IMR-90 (cell line): ENCODE measurements at regions not wholly inside any gene's neighbourhood (a gene's known extent, or its start where the extent isn't known, plus 50 kb on each side); places are given as distances from the start of the nearest gene placed in this dataset.

Source experiments
- ATAC-seq: fragments of 200-7000 bp; cut with Tn5 transposase; 2 replicates; pipeline ENCODE4 v1.9.1; 2020; ENCODE audit warnings: low read depth, mild to moderate bottlenecking, moderate library complexity
- BruUV-seq: library from RNA; stranded (reverse); fragments of 400-500 nt; replicated peaks from 2 replicates; lab custom pipeline; 2021; lab: Mats Ljungman, UMichigan
- CTCF ChIA-PET: fragments of 300-600 bp; formaldehyde crosslinking; extraction: SDS; loops from one replicate; lab custom pipeline; 2021; ENCODE audit warnings: antibody characterized with exemption; lab: Yijun Ruan, JAX
- POLR2A ChIA-PET: fragments of 300-600 bp; sonication (Branson Sonifier 250); formaldehyde crosslinking; loops from one replicate; lab custom pipeline; 2022; ENCODE audit warnings: antibody characterized with exemption; ENCODE audit not compliant: unreplicated experiment; lab: Charles Lee
- DNase-seq: peaks from one replicate; pipeline ENCODE4 v3.0.0; 2013
- H2AFZ ChIP-seq: replicated peaks from 2 replicates; pipeline ENCODE3; 2013; ENCODE audit warnings: low read length, mild to moderate bottlenecking; ENCODE audit not compliant: poor library complexity
- H2AK5ac ChIP-seq: 2 replicates; pipeline ENCODE4 v1.6.1; 2013; ENCODE audit warnings: low read depth, low read length, inconsistent platforms
- H2AK9ac ChIP-seq: replicated peaks from 2 replicates; pipeline ENCODE3; 2013; ENCODE audit warnings: mild to moderate bottlenecking, low read depth, low read length, moderate library complexity; ENCODE audit not compliant: poor library complexity
- H2BK120ac ChIP-seq: 2 replicates; pipeline ENCODE4 v1.6.1; 2013; ENCODE audit warnings: low read depth, low read length, inconsistent platforms
- H2BK15ac ChIP-seq: 3 replicates; pipeline ENCODE4 v1.6.1; 2013; ENCODE audit warnings: low read depth, low read length, inconsistent platforms
- H2BK20ac ChIP-seq: 2 replicates; pipeline ENCODE4 v1.6.1; 2013; ENCODE audit warnings: low read depth, mild to moderate bottlenecking, inconsistent platforms, low read length, moderate library complexity
- H2BK5ac ChIP-seq: 2 replicates; pipeline ENCODE4 v1.6.1; 2013; ENCODE audit warnings: mild to moderate bottlenecking, low read depth, low read length, inconsistent platforms; ENCODE audit not compliant: poor library complexity, severe bottlenecking
- H3K14ac ChIP-seq: replicated peaks from 2 replicates; pipeline ENCODE4 v1.6.1; 2013; ENCODE audit warnings: low read depth, low read length, inconsistent platforms
- H3K18ac ChIP-seq: 2 replicates; pipeline ENCODE4 v1.6.1; 2013; ENCODE audit warnings: low read depth, low read length, control low read depth
- H3K23ac ChIP-seq: 2 replicates; pipeline ENCODE4 v1.6.1; 2013; ENCODE audit warnings: low read depth, low read length, inconsistent platforms
- H3K27ac ChIP-seq: 2 replicates; pipeline ENCODE4 v1.5.1; 2013; ENCODE audit warnings: mild to moderate bottlenecking, control low read depth, low read length; ENCODE audit not compliant: insufficient read depth
- H3K27me3 ChIP-seq: 2 replicates; pipeline ENCODE4 v1.6.1; 2013; ENCODE audit warnings: low read length; ENCODE audit not compliant: control insufficient read depth, insufficient read depth
- H3K36me3 ChIP-seq: 2 replicates; pipeline ENCODE4 v1.6.1; 2013; ENCODE audit warnings: low read length, mixed read lengths; ENCODE audit not compliant: control insufficient read depth, insufficient read depth
- H3K4ac ChIP-seq: 2 replicates; pipeline ENCODE4 v1.6.1; 2013; ENCODE audit warnings: low read depth, low read length, inconsistent platforms
- H3K4me1 ChIP-seq: 2 replicates; pipeline ENCODE4 v1.6.1; 2013; ENCODE audit warnings: low read length, mixed read lengths; ENCODE audit not compliant: control insufficient read depth, insufficient read depth
- H3K4me2 ChIP-seq: 2 replicates; pipeline ENCODE4 v1.6.1; 2013; ENCODE audit warnings: low read depth, mild to moderate bottlenecking, control low read depth, low read length, moderate library complexity
- H3K4me3 ChIP-seq: 2 replicates; pipeline ENCODE4 v1.5.1; 2013; ENCODE audit warnings: low read depth, mild to moderate bottlenecking, control low read depth, low read length, moderate library complexity; ENCODE audit not compliant: insufficient read depth
- H3K56ac ChIP-seq: 2 replicates; pipeline ENCODE4 v1.6.1; 2013; ENCODE audit warnings: low read length, inconsistent platforms; ENCODE audit not compliant: insufficient read depth; ENCODE audit errors: extremely low read depth
- H3K79me1 ChIP-seq, 2 experiments: 2 replicates each; pipeline ENCODE4 v1.6.1; 2013; ENCODE audit warnings: low read length in 2 of 2, inconsistent platforms in 1 of 2, low read depth in 1 of 2
- H3K9ac ChIP-seq: 2 replicates; pipeline ENCODE4 v1.6.1; 2013; ENCODE audit warnings: low read depth, low read length, control low read depth
- H3K9me1 ChIP-seq: 2 replicates; pipeline ENCODE4 v1.6.1; 2013; ENCODE audit warnings: low read length, inconsistent platforms; ENCODE audit not compliant: insufficient read depth
- H3K9me3 ChIP-seq: 2 replicates; pipeline ENCODE4 v1.6.1; 2013; ENCODE audit warnings: low read length; ENCODE audit not compliant: control insufficient read depth, insufficient read depth
- H4K20me1 ChIP-seq: 2 replicates; pipeline ENCODE4 v1.6.1; 2013; ENCODE audit warnings: low read length, inconsistent platforms; ENCODE audit not compliant: insufficient read depth
- H4K5ac ChIP-seq: 2 replicates; pipeline ENCODE4 v1.6.1; 2013; ENCODE audit warnings: mild to moderate bottlenecking, low read depth, low read length, control low read depth
- H4K8ac ChIP-seq, 2 experiments: 2 replicates each; pipeline ENCODE4 v1.6.1; 2013; ENCODE audit warnings: low read depth in 2 of 2, low read length in 2 of 2, control low read depth in 1 of 2, inconsistent platforms in 1 of 2
- H4K91ac ChIP-seq: 2 replicates; pipeline ENCODE4 v1.6.1; 2013; ENCODE audit warnings: low read depth, low read length, inconsistent platforms; ENCODE audit not compliant: insufficient read depth
- BHLHE40 ChIP-seq: fragments of 150-350 bp; IDR thresholded peaks from 2 replicates; pipeline ENCODE4 v1.6.1; 2016; ENCODE audit warnings: mild to moderate bottlenecking, low read depth, low read length
- CEBPB ChIP-seq: IDR thresholded peaks from 2 replicates; pipeline ENCODE4 v1.6.1; 2012; ENCODE audit warnings: low read depth, low read length, improper control_type of control experiment
- CHD1 ChIP-seq: IDR thresholded peaks from 2 replicates; pipeline ENCODE4 v1.6.1; 2012; ENCODE audit warnings: low read depth, low read length, improper control_type of control experiment
- FOS ChIP-seq: fragments of 150-350 bp; IDR thresholded peaks from 2 replicates; pipeline ENCODE4 v1.6.1; 2016; ENCODE audit warnings: low read depth, low read length
- MAFK ChIP-seq: IDR thresholded peaks from 2 replicates; pipeline ENCODE4 v1.6.1; 2012; ENCODE audit warnings: low read depth, low read length, improper control_type of control experiment
- MAZ ChIP-seq: IDR thresholded peaks from 2 replicates; pipeline ENCODE4 v1.6.1; 2012; ENCODE audit warnings: low read depth, mild to moderate bottlenecking, low read length, improper control_type of control experiment, moderate library complexity, borderline replicate concordance
- NFE2L2 ChIP-seq: fragments of 150-350 bp; IDR thresholded peaks from 2 replicates; pipeline ENCODE4 v1.6.1; 2016; ENCODE audit warnings: low read depth, mild to moderate bottlenecking, low read length
- POLR2A ChIP-seq: IDR thresholded peaks from 2 replicates; pipeline ENCODE4 v1.6.1; 2012; ENCODE audit warnings: mild to moderate bottlenecking, low read depth, low read length
- RAD21 ChIP-seq: IDR thresholded peaks from 2 replicates; pipeline ENCODE4 v1.6.1; 2012; ENCODE audit warnings: low read length, improper control_type of control experiment
- RCOR1 ChIP-seq: IDR thresholded peaks from 2 replicates; pipeline ENCODE4 v1.6.1; 2012; ENCODE audit warnings: mild to moderate bottlenecking, low read length, improper control_type of control experiment; ENCODE audit not compliant: insufficient replicate concordance
- RFX5 ChIP-seq: IDR thresholded peaks from 2 replicates; pipeline ENCODE4 v1.8.0; 2012; ENCODE audit warnings: low read depth, mild to moderate bottlenecking, low read length, moderate library complexity
- SMC3 ChIP-seq: fragments of 150-350 bp; IDR thresholded peaks from 2 replicates; pipeline ENCODE4 v1.6.1; 2016; ENCODE audit warnings: low read depth, mild to moderate bottlenecking, antibody characterized with exemption, low read length, moderate library complexity
- WGBS, 2 experiments: methylation state at CpG; one replicate each; pipeline versions ENCODE4 v1.1.5 to v1.1.7; 2013; ENCODE audit warnings: missing lambda C conversion rate in 2 of 2; ENCODE audit not compliant: insufficient read length in 1 of 2; ENCODE audit errors: extremely low coverage in 2 of 2; 5-methylcytosine and 5-hydroxymethylcytosine counted together
- dilution Hi-C: fragments of 300-500 bp; cut with HindIII; formaldehyde crosslinking; loops from one replicate; pipeline ENCODE4 v1.14.3; 2018; ENCODE audit warnings: low sequenced_read_pairs; ENCODE audit not compliant: unreplicated experiment
- in situ Hi-C: fragments of 300-500 bp; cut with MboI; formaldehyde crosslinking; loops from 3 replicates; pipeline ENCODE4 v1.14.3; 2019; ENCODE audit warnings: low sequenced_read_pairs, inconsistent platforms, mixed read lengths
- intact Hi-C: fragments of 100-400 bp; cut with micrococcal nuclease; formaldehyde crosslinking; loops from 2 replicates; pipeline ENCODE4 v1.10.0; 2022
- TF ChIP-seq, protein P1 (sequence below): conservative IDR thresholded peaks from 2 replicates; pipeline ENCODE4 v1.5.1; 2012; ENCODE audit warnings: mild to moderate bottlenecking, low read depth, low read length, improper control_type of control experiment
- TF ChIP-seq, protein P2 (sequence below): fragments of 150-350 bp; IDR thresholded peaks from 2 replicates; pipeline ENCODE4 v1.6.1; 2017; ENCODE audit warnings: mild to moderate bottlenecking, antibody characterized with exemption, low read length, low read depth
- TF ChIP-seq, protein P3 (sequence below): fragments of 150-350 bp; IDR thresholded peaks from 2 replicates; pipeline ENCODE4 v1.6.1; 2016; ENCODE audit warnings: low read depth, mild to moderate bottlenecking, low read length, moderate library complexity, borderline replicate concordance

DNA sequence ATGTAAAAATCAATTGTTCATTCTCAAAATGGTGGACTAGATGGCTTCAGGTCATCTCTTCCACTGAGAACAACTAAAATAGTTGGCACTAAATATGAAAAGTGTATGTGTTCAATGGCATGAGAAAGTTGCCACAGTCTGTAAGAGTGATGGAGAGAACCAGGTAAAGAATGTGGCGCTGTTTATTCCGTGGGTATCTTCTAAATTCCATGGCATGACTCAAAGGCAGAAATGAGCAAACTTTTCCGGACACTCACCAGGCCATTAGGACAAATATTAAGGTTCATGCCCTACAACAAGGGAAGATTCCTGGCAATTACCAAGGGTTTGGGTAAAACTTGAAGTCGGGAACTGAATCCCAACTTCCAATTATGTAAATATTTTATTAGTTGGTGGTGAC, 825.4 kb upstream of the CDH6 start:
- 10% methylated on average over 2 of the region's 4 CpGs; no CpG with 5 or more reads in 1 of the 2 experiments for WGBS, 2 experiments
- H3K56ac ChIP-seq: no peak overlapping the region
- H3K14ac ChIP-seq: no peak overlapping the region
- H3K4me2 ChIP-seq: no peak overlapping the region
- no peak for TF ChIP-seq FOS
- no peak for TF ChIP-seq RFX5
- TF ChIP-seq, protein P1, sequence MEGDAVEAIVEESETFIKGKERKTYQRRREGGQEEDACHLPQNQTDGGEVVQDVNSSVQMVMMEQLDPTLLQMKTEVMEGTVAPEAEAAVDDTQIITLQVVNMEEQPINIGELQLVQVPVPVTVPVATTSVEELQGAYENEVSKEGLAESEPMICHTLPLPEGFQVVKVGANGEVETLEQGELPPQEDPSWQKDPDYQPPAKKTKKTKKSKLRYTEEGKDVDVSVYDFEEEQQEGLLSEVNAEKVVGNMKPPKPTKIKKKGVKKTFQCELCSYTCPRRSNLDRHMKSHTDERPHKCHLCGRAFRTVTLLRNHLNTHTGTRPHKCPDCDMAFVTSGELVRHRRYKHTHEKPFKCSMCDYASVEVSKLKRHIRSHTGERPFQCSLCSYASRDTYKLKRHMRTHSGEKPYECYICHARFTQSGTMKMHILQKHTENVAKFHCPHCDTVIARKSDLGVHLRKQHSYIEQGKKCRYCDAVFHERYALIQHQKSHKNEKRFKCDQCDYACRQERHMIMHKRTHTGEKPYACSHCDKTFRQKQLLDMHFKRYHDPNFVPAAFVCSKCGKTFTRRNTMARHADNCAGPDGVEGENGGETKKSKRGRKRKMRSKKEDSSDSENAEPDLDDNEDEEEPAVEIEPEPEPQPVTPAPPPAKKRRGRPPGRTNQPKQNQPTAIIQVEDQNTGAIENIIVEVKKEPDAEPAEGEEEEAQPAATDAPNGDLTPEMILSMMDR: no peak
- TF ChIP-seq MAFK: no peak
- no peak for TF ChIP-seq POLR2A
- TF ChIP-seq BHLHE40: no peak
- TF ChIP-seq NFE2L2: no peak
- no peak for TF ChIP-seq CEBPB
- TF ChIP-seq RCOR1: no peak
- TF ChIP-seq MAZ: no peak
- no peak for TF ChIP-seq SMC3
- TF ChIP-seq RAD21: no peak
- TF ChIP-seq, protein P2, sequence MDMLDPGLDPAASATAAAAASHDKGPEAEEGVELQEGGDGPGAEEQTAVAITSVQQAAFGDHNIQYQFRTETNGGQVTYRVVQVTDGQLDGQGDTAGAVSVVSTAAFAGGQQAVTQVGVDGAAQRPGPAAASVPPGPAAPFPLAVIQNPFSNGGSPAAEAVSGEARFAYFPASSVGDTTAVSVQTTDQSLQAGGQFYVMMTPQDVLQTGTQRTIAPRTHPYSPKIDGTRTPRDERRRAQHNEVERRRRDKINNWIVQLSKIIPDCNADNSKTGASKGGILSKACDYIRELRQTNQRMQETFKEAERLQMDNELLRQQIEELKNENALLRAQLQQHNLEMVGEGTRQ: no peak
- TF ChIP-seq, protein P3, sequence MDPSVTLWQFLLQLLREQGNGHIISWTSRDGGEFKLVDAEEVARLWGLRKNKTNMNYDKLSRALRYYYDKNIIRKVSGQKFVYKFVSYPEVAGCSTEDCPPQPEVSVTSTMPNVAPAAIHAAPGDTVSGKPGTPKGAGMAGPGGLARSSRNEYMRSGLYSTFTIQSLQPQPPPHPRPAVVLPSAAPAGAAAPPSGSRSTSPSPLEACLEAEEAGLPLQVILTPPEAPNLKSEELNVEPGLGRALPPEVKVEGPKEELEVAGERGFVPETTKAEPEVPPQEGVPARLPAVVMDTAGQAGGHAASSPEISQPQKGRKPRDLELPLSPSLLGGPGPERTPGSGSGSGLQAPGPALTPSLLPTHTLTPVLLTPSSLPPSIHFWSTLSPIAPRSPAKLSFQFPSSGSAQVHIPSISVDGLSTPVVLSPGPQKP: no peak
- no peak for TF ChIP-seq CHD1
- no peak overlapping the region for H3K4ac ChIP-seq
- no peak overlapping the region for H2BK120ac ChIP-seq
- H3K9me3 ChIP-seq: no peaks in the 10 kb centered on the region
- no peak overlapping the region for H4K5ac ChIP-seq
- H3K9me1 ChIP-seq: no peaks in the 10 kb centered on the region
- ChIA-PET CTCF (no interaction called here), POLR2A (no interaction called here)
- H3K4me1 ChIP-seq: no peaks in the 10 kb centered on the region
- no peaks in the 10 kb centered on the region for H3K36me3 ChIP-seq
- H3K9ac ChIP-seq: no peak overlapping the region
- no peak overlapping the region for H4K8ac ChIP-seq
- no peaks in the 10 kb centered on the region for H3K79me1 ChIP-seq
- H3K23ac ChIP-seq: no peak overlapping the region
- no peak overlapping the region for H2AK9ac ChIP-seq
- no peak overlapping the region for H4K91ac ChIP-seq
- in situ Hi-C loops: no loop called here
- H2AFZ ChIP-seq: no peak overlapping the region
- H2BK5ac ChIP-seq: no peak overlapping the region
- H3K27me3 ChIP-seq: no peaks in the 10 kb centered on the region
- ATAC-seq (no peak), DNase-seq (no peak)
- no peak overlapping the region for H3K18ac ChIP-seq
- intact Hi-C loops: no loop called here
- no peak overlapping the region for H3K27ac ChIP-seq
- H4K20me1 ChIP-seq: no peaks in the 10 kb centered on the region
- H2BK20ac ChIP-seq: no peak overlapping the region
- H2AK5ac ChIP-seq: no peak overlapping the region
- dilution Hi-C loops: no loop called here
- BruUV-seq: no TSS peak
- no peak overlapping the region for H3K4me3 ChIP-seq
- H2BK15ac ChIP-seq: no peak overlapping the region
